Thyroid gland (tissue), 4 donors: ENCODE measurements at regions not wholly inside any gene's neighbourhood (a gene's known extent, or its start where the extent isn't known, plus 50 kb on each side); places are given as distances from the start of the nearest gene placed in this dataset.

Experiments used
- DNase-seq, 2 donors: peaks; one replicate each; pipeline ENCODE4 v3.0.0-alpha.2; 2019
- H3K27ac ChIP-seq, 3 donors: fragments of 200-600 bp; sonication (generic); 1 replicate in 2 of 3; 2 replicates in 1 of 3; pipeline ENCODE4 v1.5.1; 2016 to 2019; ENCODE audit warnings: mild to moderate bottlenecking in 1 of 3, moderate library complexity in 1 of 3
- H3K27me3 ChIP-seq: fragments of 200-600 bp; sonication (generic); one replicate; pipeline ENCODE4 v1.5.1; 2019
- H3K36me3 ChIP-seq, 2 donors: fragments of 200-600 bp; sonication (generic); one replicate each; pipeline ENCODE4 v1.5.1; 2016 to 2019
- H3K4me1 ChIP-seq, 2 donors: fragments of 200-600 bp; sonication (generic); one replicate each; pipeline ENCODE4 v1.5.1; 2017 to 2019
- H3K4me3 ChIP-seq, 3 donors: fragments of 200-600 bp; sonication (generic); replicated peaks in 1 of 3; 1 replicate in 2 of 3; 2 replicates in 1 of 3; pipeline ENCODE4 v1.5.1; 2016; ENCODE audit warnings: mild to moderate bottlenecking in 1 of 3
- H3K9me3 ChIP-seq: fragments of 200-600 bp; sonication (generic); one replicate; pipeline ENCODE4 v1.5.1; 2017
- CTCF ChIP-seq, 6 experiments: fragments of 200-600 bp in 3 of 6; fragments of 450-650 bp in 3 of 6; sonication (generic) in 3 of 6; IDR thresholded peaks; one replicate each; pipeline ENCODE4 v1.5.1; 2016 to 2019; ENCODE audit warnings: antibody characterized with exemption in 6 of 6, mild to moderate bottlenecking in 2 of 6, inconsistent platforms in 1 of 6, moderate library complexity in 1 of 6
- POLR2A ChIP-seq, 2 donors: fragments of 450-650 bp; IDR thresholded peaks; one replicate each; pipeline ENCODE4 v1.6.1; 2017; ENCODE audit warnings: antibody characterized with exemption in 2 of 2, mild to moderate bottlenecking in 2 of 2, moderate library complexity in 1 of 2
- WGBS, 2 donors: methylation state at CpG; one replicate each; pipeline ENCODE4 v1.1.5; 2017; 5-methylcytosine and 5-hydroxymethylcytosine counted together
- intact Hi-C: fragments of 100-400 bp; cut with DNase I; formaldehyde crosslinking; loops from one replicate; pipeline ENCODE4 v1.15.1; 2023

DNA sequence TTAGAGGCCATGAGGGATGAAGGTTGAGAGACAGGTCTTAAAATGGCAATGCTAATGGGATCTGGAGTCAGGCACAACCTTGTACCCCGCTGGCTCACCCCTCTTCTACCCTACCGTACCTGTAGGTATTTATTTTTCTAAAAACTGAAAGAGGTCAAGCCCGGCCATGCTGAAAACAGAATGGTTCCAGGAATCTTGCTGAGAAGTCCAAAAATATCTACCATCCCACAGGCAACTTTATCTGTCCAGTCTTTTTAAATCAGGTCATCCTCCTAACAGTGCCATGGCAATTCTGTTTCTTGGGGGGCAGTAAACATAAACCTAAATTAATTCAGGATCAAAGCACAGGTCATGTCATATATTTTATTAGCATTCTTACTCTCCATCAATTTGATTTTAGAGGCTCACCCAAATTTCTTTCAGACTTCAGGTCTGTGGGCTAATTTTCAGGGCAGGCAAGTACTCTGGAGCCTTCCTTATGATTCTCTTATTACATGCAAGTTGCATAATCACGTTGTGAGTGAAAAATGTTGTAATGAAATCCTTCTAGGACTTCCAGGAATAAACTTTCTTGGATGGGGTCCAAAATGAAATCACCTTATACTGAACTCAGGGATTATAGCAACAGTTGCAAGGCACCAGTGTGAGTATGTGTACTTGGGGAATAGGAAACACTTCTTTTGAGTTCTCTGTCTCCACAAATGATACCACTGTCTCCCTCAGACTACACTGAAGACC, 102.7 kb upstream of the NREP start:
- intact Hi-C loops = no loop called here
- Histone ChIP-seq H3K9me3 (no peaks in the 10 kb centered on the region), H3K27ac (no peak overlapping the region), H3K27me3 (no peaks in the 10 kb centered on the region), H3K4me3 (no peak overlapping the region), H3K36me3 (no peaks in the 10 kb centered on the region), H3K4me1 (no peaks in the 10 kb centered on the region)
- TF ChIP-seq POLR2A (IDR thresholded peaks at IDR 0.05) = no peak
- TF ChIP-seq CTCF (IDR thresholded peaks at IDR 0.05) = no peak
- WGBS, 2 donors = 53 to 57% methylated on average over 4 of the region's 4 CpGs
- DNase-seq = no peak

DNA sequence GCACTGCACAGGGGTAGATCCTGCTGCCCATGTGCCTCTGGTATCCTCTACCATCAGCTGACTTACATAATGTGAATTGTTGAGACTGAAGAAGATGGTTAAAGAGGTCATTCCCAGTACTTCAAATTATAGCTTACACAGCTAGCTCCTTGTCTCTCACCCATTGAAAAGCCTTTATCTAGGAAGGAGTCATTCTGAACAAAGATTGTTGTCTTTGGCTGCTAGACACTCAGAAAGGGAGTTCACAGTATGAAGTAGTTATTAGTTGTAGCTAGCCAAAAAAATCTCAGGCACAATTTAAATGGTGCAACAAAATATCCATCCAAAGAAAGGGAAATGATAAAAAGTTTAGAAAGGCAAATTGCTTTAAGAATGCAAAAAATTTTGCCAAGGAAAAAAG, 102.0 kb upstream of the NREP start:
- TF ChIP-seq POLR2A (IDR thresholded peaks at IDR 0.05) (no peak), CTCF (IDR thresholded peaks at IDR 0.05) (no peak)
- Histone ChIP-seq H3K27ac (no peak overlapping the region), H3K4me3 (no peak overlapping the region), H3K36me3 (no peaks in the 10 kb centered on the region), H3K4me1 (no peaks in the 10 kb centered on the region), H3K9me3 (no peaks in the 10 kb centered on the region), H3K27me3 (no peaks in the 10 kb centered on the region)
- no peak for DNase-seq
- intact Hi-C loops = no loop called here

- Histone ChIP-seq H3K27me3 (no peaks in the 10 kb centered on the region), H3K4me1 (no peaks in the 10 kb centered on the region), H3K36me3 (no peaks in the 10 kb centered on the region), H3K4me3 (no peak overlapping the region), H3K9me3 (no peaks in the 10 kb centered on the region), H3K27ac (no peak overlapping the region)
- TF ChIP-seq POLR2A (IDR thresholded peaks at IDR 0.05) (no peak), CTCF (IDR thresholded peaks at IDR 0.05) (no peak)
- no peak for DNase-seq
- intact Hi-C loops = no loop called here
Measured at GRCh38 chr5:111857623-111858022, 100.6 kb upstream of the NREP start.

DNA sequence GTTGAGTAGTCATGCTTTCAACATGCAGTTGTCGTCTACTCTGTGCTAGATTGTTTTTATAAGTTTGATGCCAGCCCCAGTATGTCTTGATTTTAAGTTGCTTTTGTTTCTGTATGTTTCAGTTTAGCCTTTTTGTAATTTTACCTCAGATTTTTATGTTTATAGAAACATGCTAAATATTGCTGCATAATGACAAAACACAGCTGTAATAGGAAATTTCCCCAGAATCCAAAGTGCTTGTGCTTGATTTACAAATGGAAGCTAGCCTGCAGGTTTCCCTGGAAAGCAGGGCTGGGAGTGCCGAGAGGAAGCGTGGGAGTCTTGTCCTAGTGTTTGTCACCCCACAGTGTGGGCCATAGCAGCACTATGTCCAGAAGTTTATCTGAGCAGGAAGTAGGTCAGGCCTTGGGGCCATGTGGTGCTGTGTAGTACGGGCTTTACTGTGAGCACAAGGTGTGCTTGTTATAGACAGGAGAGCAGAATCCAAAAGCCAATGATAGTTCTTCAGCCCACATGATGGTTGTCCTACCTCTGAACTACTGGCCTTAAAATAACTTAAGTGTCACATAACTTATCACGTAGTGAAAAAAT, 100.0 kb upstream of the NREP start:
- Histone ChIP-seq H3K27me3 (no peaks in the 10 kb centered on the region), H3K9me3 (no peaks in the 10 kb centered on the region), H3K4me1 (no peaks in the 10 kb centered on the region), H3K4me3 (no peak overlapping the region), H3K36me3 (no peaks in the 10 kb centered on the region), H3K27ac (no peak overlapping the region)
- DNase-seq = no peak
- TF ChIP-seq POLR2A (IDR thresholded peaks at IDR 0.05) = no peak
- TF ChIP-seq CTCF (IDR thresholded peaks at IDR 0.05) = no peak
- intact Hi-C loops = no loop called here
- WGBS, 2 donors = 93 to 96% methylated on average over 5 of the region's 5 CpGs

- TF ChIP-seq CTCF (IDR thresholded peaks at IDR 0.05) (no peak), POLR2A (IDR thresholded peaks at IDR 0.05) (no peak)
- H3K9me3 ChIP-seq = no peaks in the 10 kb centered on the region
- no peak for DNase-seq
- no peaks in the 10 kb centered on the region for H3K4me1 ChIP-seq
- H3K4me3 ChIP-seq = no peak overlapping the region
- 96 to 100% methylated on average over 1 of the region's 1 CpG for WGBS, 2 donors
- H3K27ac ChIP-seq = no peak overlapping the region
- intact Hi-C loops = no loop called here
- no peaks in the 10 kb centered on the region for H3K36me3 ChIP-seq
- no peaks in the 10 kb centered on the region for H3K27me3 ChIP-seq
Measured at GRCh38 chr5:111855356-111855755, 98.4 kb upstream of the NREP start.
